Testis (tissue), 2 donors: ENCODE measurements at regions not wholly inside any gene's neighbourhood (a gene's known extent, or its start where the extent isn't known, plus 50 kb on each side); places are given as distances from the start of the nearest gene placed in this dataset.

Source experiments
- DNase-seq: peaks from one replicate; pipeline ENCODE4 v3.0.0-alpha.2; 2019
- H3K27ac ChIP-seq, 2 donors: fragments of 200-600 bp; sonication (generic); one replicate each; pipeline ENCODE4 v1.5.1; 2019
- H3K27me3 ChIP-seq: fragments of 200-600 bp; sonication (generic); one replicate; pipeline ENCODE4 v1.5.1; 2019
- H3K36me3 ChIP-seq: fragments of 200-600 bp; sonication (generic); one replicate; pipeline ENCODE4 v1.5.1; 2017; ENCODE audit warnings: low read depth; ENCODE audit errors: missing control alignments
- H3K4me1 ChIP-seq: fragments of 200-600 bp; sonication (generic); one replicate; pipeline ENCODE4 v1.5.1; 2019
- H3K4me3 ChIP-seq, 2 donors: fragments of 200-600 bp; sonication (generic); one replicate each; pipeline ENCODE4 v1.5.1; 2017 to 2019
- H3K9me3 ChIP-seq: fragments of 200-600 bp; sonication (generic); one replicate; pipeline ENCODE4 v1.5.1; 2017
- CTCF ChIP-seq, 3 experiments: fragments of 450-650 bp in 2 of 3; fragments of 200-600 bp in 1 of 3; sonication (generic) in 1 of 3; IDR thresholded peaks; one replicate each; pipeline ENCODE4 v1.5.1; 2016 to 2019; ENCODE audit warnings: antibody characterized with exemption in 3 of 3, mild to moderate bottlenecking in 2 of 3, moderate library complexity in 1 of 3
- POLR2A ChIP-seq: fragments of 450-650 bp; IDR thresholded peaks from one replicate; pipeline ENCODE4 v1.6.1; 2017; ENCODE audit warnings: antibody characterized with exemption, mild to moderate bottlenecking, moderate library complexity
- WGBS, 2 donors: methylation state at CpG; one replicate each; pipeline ENCODE4 v1.1.5; 2018; 5-methylcytosine and 5-hydroxymethylcytosine counted together
- intact Hi-C: fragments of 100-400 bp; cut with DNase I; formaldehyde crosslinking; loops from one replicate; pipeline ENCODE4 v1.15.1; 2023; ENCODE audit warnings: low total_unique reads

- DNase-seq: no peak
- intact Hi-C loops: no loop called here
- 97 to 100% methylated on average over 1 of the region's 1 CpG for WGBS, 2 donors
- Histone ChIP-seq H3K9me3 (no peaks in the 10 kb centered on the region), H3K4me3 (no peak overlapping the region), H3K27ac (no peak overlapping the region), H3K36me3 (no peaks in the 10 kb centered on the region), H3K27me3 (no peaks in the 10 kb centered on the region), H3K4me1 (no peaks in the 10 kb centered on the region)
- TF ChIP-seq POLR2A (no peak), CTCF (IDR thresholded peaks at IDR 0.05) (no peak)
Observed at GRCh38 chr9:118108971-118109370, 404.8 kb downstream of the TLR4 start.

DNA sequence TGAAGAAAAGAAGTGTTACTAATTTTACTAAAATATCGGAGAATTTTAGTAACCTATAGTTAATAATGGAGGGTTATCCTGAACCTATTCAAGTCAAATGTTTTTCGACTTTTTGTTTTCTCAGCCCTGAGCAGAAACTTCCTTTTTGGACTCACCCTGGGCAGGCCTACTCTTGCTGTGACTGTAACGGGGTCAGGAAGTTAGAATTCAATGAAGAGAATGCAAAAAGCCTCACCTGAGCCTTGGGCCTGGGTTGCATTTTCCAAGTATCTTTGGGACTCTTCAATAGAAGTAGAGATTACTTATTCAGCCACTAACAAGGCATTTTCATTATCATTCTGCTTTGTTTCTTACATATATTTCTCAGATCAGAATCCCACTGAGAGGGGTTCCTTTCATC lies 405.3 kb downstream of the TLR4 start:
- TF ChIP-seq CTCF (IDR thresholded peaks at IDR 0.05): no peak
- TF ChIP-seq POLR2A: no peak
- H3K36me3 ChIP-seq: no peaks in the 10 kb centered on the region

GRCh38 chr9:118121361-118121760 lies 417.2 kb downstream of the TLR4 start:
- Histone ChIP-seq H3K4me1 (no peaks in the 10 kb centered on the region), H3K27me3 (no peaks in the 10 kb centered on the region), H3K36me3 (no peaks in the 10 kb centered on the region), H3K4me3 (no peak overlapping the region), H3K27ac (no peak overlapping the region), H3K9me3 (no peaks in the 10 kb centered on the region)
- TF ChIP-seq POLR2A: no peak
- TF ChIP-seq CTCF (IDR thresholded peaks at IDR 0.05): no peak
- 40 to 71% methylated on average over 2 of the region's 2 CpGs for WGBS, 2 donors
- DNase-seq: no peak
- intact Hi-C loops: no loop called here

More for the DNA sequence above, 405.3 kb downstream of the TLR4 start:
- no peaks in the 10 kb centered on the region for H3K9me3 ChIP-seq
- H3K27ac ChIP-seq: no peak overlapping the region
- no peak overlapping the region for H3K4me3 ChIP-seq
- WGBS, 2 donors: 77 to 82% methylated on average over 3 of the region's 3 CpGs
- no peaks in the 10 kb centered on the region for H3K4me1 ChIP-seq
- no peaks in the 10 kb centered on the region for H3K27me3 ChIP-seq
- intact Hi-C loops: no loop called here
- DNase-seq: no peak

DNA sequence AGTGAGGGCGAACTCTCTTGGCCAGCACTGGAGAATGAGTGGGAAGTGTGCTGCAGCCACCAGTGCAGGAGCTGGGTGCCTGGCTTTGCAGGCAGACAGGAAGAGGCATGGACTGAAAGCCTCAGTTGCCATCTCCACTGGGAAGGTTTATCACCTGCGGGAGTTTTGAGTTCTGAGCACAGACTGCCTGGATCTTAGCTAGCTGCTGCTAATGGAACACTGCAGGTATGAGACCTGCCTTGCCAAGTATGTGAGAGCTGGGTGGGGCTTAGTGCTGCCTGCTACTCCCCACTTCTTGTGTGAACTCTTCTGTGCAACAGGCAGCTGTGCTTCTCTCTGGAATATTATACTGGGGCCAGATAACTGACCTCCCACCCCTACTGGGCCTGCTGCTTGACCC lies 424.1 kb downstream of the TLR4 start:
- intact Hi-C loops: no loop called here
- Histone ChIP-seq H3K27me3 (no peaks in the 10 kb centered on the region), H3K36me3 (no peaks in the 10 kb centered on the region), H3K27ac (no peak overlapping the region), H3K4me3 (no peak overlapping the region), H3K4me1 (no peaks in the 10 kb centered on the region), H3K9me3 (no peaks in the 10 kb centered on the region)
- no peak for TF ChIP-seq POLR2A
- TF ChIP-seq CTCF (IDR thresholded peaks at IDR 0.05): no peak
- WGBS, 2 donors: 89 to 95% methylated on average over 1 to 2 of the region's 2 CpGs
- DNase-seq: no peak

GRCh38 chr9:118129541-118129940 lies 425.3 kb downstream of the TLR4 start:
- Histone ChIP-seq H3K27ac (no peak overlapping the region), H3K36me3 (no peaks in the 10 kb centered on the region), H3K9me3 (no peaks in the 10 kb centered on the region), H3K27me3 (no peaks in the 10 kb centered on the region), H3K4me1 (no peaks in the 10 kb centered on the region), H3K4me3 (no peak overlapping the region)
- no peak for TF ChIP-seq CTCF (IDR thresholded peaks at IDR 0.05)
- TF ChIP-seq POLR2A: no peak
- DNase-seq: no peak
- intact Hi-C loops: no loop called here
- 89 to 95% methylated on average over 2 to 3 of the region's 3 CpGs for WGBS, 2 donors
